ENCODE measurements at regions not wholly inside any gene's neighbourhood (a gene's known extent, or its start where the extent isn't known, plus 50 kb on each side); places are given as distances from the start of the nearest gene placed in this dataset.
A peak's percentile ranks its signal among the peaks of the same experiment; 100 is the strongest.

- Histone ChIP-seq H3K27ac (no peak overlapping the region), H3K36me3 (no peaks in the 10 kb centered on the region), H3K27me3 (ENCODE audit: insufficient read depth, low read depth, severe bottlenecking) (no peaks in the 10 kb centered on the region), H3K9me3 (ENCODE audit: severe bottlenecking) (no peaks in the 10 kb centered on the region), H3K4me3 (ENCODE audit: low read depth, low read length) (no peak overlapping the region)
- peak; percentile 30 for DNase-seq
- TF ChIP-seq CTCF (IDR thresholded peaks at IDR 0.05; ENCODE audit: low read depth, low read length) = peak; percentile 49; the same call in 1 of the 2 replicates
Measured at GRCh38 chr3:102741105-102741504, 306.3 kb downstream of the ZPLD1 start.

- DNase-seq = no peak
- no peaks in the 10 kb centered on the region for H3K9me3 ChIP-seq (ENCODE audit: severe bottlenecking)
- no peaks in the 10 kb centered on the region for H3K27me3 ChIP-seq (ENCODE audit: insufficient read depth, low read depth, severe bottlenecking)
- no peak for TF ChIP-seq CTCF (IDR thresholded peaks at IDR 0.05; ENCODE audit: low read depth, low read length)
- H3K27ac ChIP-seq = no peak overlapping the region
- H3K4me3 ChIP-seq (ENCODE audit: low read depth, low read length) = no peak overlapping the region
- H3K36me3 ChIP-seq = no peaks in the 10 kb centered on the region
Measured at GRCh38 chr3:102741694-102742093, 306.9 kb downstream of the ZPLD1 start.

- Histone ChIP-seq H3K36me3 (no peaks in the 10 kb centered on the region), H3K4me3 (ENCODE audit: low read depth, low read length) (no peak overlapping the region), H3K27ac (no peak overlapping the region), H3K27me3 (ENCODE audit: insufficient read depth, low read depth, severe bottlenecking) (no peaks in the 10 kb centered on the region), H3K9me3 (ENCODE audit: severe bottlenecking) (no peaks in the 10 kb centered on the region)
- no peak for DNase-seq
- no peak for TF ChIP-seq CTCF (IDR thresholded peaks at IDR 0.05; ENCODE audit: low read depth, low read length)
Measured at GRCh38 chr3:102745881-102746280, 311.1 kb downstream of the ZPLD1 start.

- no peak for TF ChIP-seq CTCF (IDR thresholded peaks at IDR 0.05; ENCODE audit: low read depth, low read length)
Measured at GRCh38 chr3:102747611-102748010, 312.8 kb downstream of the ZPLD1 start.

GRCh38 chr3:102748646-102749045, 313.8 kb downstream of the ZPLD1 start:
- no peaks in the 10 kb centered on the region for H3K27me3 ChIP-seq (ENCODE audit: insufficient read depth, low read depth, severe bottlenecking)
- no peak for DNase-seq
- H3K9me3 ChIP-seq (ENCODE audit: severe bottlenecking) = no peaks in the 10 kb centered on the region
- H3K36me3 ChIP-seq = no peaks in the 10 kb centered on the region
- no peak overlapping the region for H3K27ac ChIP-seq
- no peak for TF ChIP-seq CTCF (IDR thresholded peaks at IDR 0.05; ENCODE audit: low read depth, low read length)
- H3K4me3 ChIP-seq (ENCODE audit: low read depth, low read length) = no peak overlapping the region

More at GRCh38 chr3:102747611-102748010, 312.8 kb downstream of the ZPLD1 start:
- Histone ChIP-seq H3K4me3 (ENCODE audit: low read depth, low read length) (no peak overlapping the region), H3K27me3 (ENCODE audit: insufficient read depth, low read depth, severe bottlenecking) (no peaks in the 10 kb centered on the region), H3K36me3 (no peaks in the 10 kb centered on the region), H3K9me3 (ENCODE audit: severe bottlenecking) (no peaks in the 10 kb centered on the region), H3K27ac (no peak overlapping the region)
- DNase-seq = no peak

- no peaks in the 10 kb centered on the region for H3K9me3 ChIP-seq (ENCODE audit: severe bottlenecking)
- no peak for TF ChIP-seq CTCF (IDR thresholded peaks at IDR 0.05; ENCODE audit: low read depth, low read length)
- H3K27ac ChIP-seq = no peak overlapping the region
- DNase-seq = no peak
- no peaks in the 10 kb centered on the region for H3K36me3 ChIP-seq
- no peaks in the 10 kb centered on the region for H3K27me3 ChIP-seq (ENCODE audit: insufficient read depth, low read depth, severe bottlenecking)
- H3K4me3 ChIP-seq (ENCODE audit: low read depth, low read length) = no peak overlapping the region
Measured at GRCh38 chr3:102750322-102750721, 315.5 kb downstream of the ZPLD1 start.
